ENCODE measurements at regions not wholly inside any gene's neighbourhood (a gene's known extent, or its start where the extent isn't known, plus 50 kb on each side); places are given as distances from the start of the nearest gene placed in this dataset.

GRCh38 chr7:145644426-145645134 lies 472.0 kb upstream of the CNTNAP2 start:
- DNase-seq = no peak

GRCh38 chr7:145643981-145644380 lies 472.6 kb upstream of the CNTNAP2 start:
- no peak for DNase-seq

DNA sequence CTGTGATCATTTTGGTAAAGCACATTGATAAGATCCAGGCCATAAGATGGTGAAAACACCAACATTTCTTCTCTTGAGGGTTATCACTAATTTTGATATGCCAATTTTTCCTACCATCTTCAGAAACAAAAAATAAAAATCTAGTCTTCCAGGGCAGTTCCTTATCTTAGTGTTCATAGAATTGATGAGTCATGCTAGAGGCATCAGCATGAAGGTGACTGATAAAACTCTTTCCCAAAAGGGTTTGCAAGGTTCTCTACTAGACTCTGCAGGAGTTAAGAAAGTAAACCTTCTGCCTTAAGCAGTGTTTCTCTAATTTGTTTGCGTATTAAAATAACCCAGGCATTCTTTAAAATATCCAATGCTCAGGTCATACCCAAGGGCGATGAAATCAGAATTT lies 483.1 kb upstream of the CNTNAP2 start:
- DNase-seq = no peak

- no peak for DNase-seq
Observed at GRCh38 chr7:145624618-145625017, 492.0 kb upstream of the CNTNAP2 start.

- no peak for DNase-seq
Observed at GRCh38 chr7:145605963-145606362, 510.6 kb upstream of the CNTNAP2 start.

- no peak for DNase-seq
Observed at GRCh38 chr7:145599376-145599775, 517.2 kb upstream of the CNTNAP2 start.

GRCh38 chr7:145584401-145584800 lies 532.2 kb upstream of the CNTNAP2 start:
- no peak for DNase-seq

DNA sequence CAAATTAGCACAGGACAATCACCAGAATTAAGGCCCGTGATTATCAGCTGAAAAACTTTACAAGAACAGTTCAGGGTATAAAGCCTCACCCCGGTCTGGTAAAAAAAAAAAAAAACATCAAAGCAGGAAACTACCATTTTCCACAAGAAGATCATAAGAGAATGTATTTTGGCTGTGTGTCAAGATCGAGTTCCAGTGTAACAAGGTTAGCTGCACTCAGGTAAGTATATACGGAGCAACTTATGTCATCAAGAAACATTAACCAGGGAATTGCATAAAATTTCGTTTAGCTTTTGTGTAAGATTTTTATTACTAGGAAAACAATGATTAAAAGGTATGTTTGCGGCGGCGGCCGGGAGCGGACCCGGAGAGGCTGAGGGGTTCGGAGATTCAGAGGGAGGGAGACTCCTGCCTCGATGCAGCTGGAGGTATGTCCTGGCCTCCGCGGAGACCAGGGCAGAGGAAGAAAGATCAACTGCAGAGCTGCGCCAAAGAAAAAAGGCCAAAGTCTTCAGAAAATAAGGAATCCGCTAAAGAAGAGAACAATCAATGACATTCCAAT lies 533.8 kb upstream of the CNTNAP2 start:
- no peak for DNase-seq

DNA sequence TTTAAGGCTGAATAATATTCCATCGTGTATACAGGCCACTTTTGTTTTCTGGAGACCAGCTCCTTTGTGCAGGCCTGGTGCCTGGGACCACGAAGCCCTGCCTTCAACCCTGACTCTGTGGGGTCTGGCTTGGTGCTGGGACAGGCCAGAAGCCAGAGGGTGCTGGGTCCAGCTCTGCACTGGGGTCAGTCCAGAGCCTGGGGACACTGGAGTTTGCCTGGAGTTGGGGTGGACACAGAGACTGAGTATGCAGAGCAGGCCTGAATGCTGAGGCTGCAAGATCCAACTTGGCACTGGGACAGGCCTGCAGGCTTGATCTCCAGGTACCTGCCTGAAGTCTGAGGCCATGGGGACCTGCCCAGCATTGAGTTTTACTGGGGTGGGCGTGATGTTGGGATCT lies 558.8 kb upstream of the CNTNAP2 start:
- DNase-seq = no peak

DNA sequence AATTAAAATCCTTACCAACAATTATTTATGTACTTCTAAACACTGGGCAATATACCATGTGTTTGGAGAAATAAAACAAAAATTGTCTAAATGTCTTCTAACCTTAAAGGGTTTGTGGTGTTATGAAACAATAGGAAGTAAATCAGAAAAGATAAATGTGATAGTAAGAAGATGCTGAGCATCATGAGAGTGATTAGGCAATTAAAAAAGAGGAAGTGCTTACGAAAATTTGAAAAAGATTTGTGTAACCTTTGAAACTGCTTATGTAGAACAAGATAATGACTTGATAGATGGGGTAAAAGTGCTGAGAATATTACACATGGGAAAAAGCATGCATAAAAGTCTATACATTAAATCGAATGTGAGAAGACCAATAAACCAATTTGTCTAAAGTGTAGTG lies 573.4 kb upstream of the CNTNAP2 start:
- DNase-seq = no peak

- DNase-seq = no peak
Observed at GRCh38 chr7:145539910-145540309, 576.7 kb upstream of the CNTNAP2 start.

GRCh38 chr7:145534301-145534700 lies 582.3 kb upstream of the CNTNAP2 start:
- no peak for DNase-seq

- DNase-seq = no peak
Observed at GRCh38 chr7:145520284-145520683, 596.3 kb upstream of the CNTNAP2 start.

DNA sequence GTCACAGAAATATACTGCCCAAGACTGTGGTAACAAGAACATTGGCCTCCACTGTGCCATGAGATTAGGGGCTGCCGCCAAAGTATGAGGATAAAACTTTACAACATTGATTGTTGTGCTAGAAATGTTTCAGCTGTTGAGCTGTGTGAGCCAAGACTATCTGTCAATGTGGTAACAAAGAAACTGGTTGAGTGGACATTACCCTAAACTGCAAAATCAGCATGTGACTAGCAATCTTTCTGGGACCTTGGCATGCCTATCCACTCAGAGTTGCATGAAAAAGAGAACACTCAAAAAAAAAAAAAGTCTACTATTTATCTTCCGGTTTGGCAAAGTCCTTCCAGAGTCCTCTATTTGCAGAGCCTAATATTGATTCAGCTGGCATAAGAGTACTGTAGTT lies 605.6 kb upstream of the CNTNAP2 start:
- no peak for DNase-seq

DNA sequence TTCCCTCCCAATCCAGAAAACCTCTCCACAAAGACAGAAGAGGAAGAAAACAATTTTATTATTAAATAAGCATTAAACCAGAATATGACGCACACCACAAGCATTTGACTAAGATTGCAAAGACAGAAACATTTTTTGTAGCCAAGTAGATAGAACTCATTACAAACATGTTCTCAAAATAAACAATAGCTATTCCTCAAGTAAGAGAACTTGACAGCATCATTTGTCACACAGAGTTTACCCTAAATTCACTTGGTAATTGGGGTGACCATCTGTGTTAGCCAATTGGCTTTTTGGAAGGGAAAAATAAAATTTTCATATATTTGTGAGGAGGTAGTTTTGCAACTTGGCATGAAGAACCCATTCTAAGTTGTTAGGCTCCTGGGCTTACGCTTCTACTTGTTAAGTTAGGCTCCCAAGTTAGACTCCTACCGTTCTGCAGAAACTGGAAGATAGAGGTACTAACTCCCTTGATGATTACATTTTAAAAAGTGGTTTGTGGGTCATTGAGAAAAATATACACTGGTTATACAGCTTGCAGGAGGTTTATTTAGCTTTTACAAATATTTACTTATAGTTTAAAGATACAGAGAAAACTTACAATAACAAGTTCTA lies 618.6 kb upstream of the CNTNAP2 start:
- DNase-seq = no peak

GRCh38 chr7:145490356-145490755 lies 626.2 kb upstream of the CNTNAP2 start:
- no peak for DNase-seq

DNA sequence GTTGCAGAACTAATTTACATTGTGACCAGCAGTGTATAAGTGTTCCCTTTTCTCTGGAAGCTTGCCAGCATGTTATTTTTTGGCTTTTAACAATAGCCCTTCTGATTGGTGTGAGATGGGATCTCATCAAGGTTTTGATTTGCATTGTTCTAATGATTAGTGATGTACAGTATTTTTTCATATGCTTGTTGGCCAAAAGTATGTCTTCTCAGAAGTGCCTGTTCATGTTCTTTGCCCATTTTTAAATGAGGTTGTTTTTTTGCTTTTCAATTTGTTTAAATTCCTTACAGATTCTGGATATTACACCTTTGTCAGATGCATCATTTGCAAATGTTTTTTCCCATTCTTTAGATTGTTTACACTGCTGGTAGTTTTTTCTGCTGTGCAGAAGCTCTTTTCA lies 627.0 kb upstream of the CNTNAP2 start:
- DNase-seq = no peak

DNA sequence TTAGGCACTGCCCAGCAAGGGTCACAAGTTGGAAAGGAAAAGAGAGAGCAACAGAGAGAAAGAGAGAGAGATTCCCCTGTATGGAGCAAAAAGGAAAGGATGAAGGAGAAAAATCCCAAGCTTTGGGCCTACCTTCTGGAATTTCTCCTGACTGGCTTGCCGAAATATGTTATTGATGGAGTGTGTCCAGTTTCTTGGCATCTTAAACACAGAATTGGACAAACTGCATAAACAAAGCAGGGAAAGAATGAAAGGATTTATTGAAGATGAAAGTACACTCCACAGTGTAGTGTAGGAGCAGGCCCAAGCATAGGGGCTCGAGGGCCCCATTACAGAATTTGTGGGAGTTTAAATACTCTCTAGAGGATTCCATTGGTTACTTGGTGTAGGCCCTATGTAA lies 627.8 kb upstream of the CNTNAP2 start:
- DNase-seq = no peak

DNA sequence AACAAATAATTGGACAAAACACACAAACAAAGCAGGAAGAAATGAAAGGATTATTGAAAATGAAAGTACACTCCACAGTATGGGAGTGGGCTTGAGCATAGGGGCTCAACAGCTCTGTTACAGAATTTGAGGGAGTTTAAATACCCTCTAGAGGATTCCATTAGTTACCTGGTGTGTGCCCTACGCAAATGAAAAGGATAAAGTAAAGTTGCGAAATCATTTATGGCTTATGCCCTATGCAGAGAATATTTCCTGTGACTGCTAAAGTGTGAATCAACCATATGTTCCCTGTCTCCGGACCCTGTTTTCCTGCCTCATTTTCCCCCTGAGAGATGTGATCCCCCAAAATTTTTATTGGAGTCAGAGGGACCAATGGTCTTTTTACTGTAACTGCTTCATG lies 634.6 kb upstream of the CNTNAP2 start:
- no peak for DNase-seq

- no peak for DNase-seq
Observed at GRCh38 chr7:145478541-145478940, 638.1 kb upstream of the CNTNAP2 start.

GRCh38 chr7:145474009-145474686 lies 638.3 kb upstream of the TPK1 start:
- DNase-seq = no peak

GRCh38 chr7:145471883-145472282 lies 636.0 kb upstream of the TPK1 start:
- DNase-seq = no peak

- DNase-seq = no peak
Observed at GRCh38 chr7:145464287-145464686, 628.4 kb upstream of the TPK1 start.

DNA sequence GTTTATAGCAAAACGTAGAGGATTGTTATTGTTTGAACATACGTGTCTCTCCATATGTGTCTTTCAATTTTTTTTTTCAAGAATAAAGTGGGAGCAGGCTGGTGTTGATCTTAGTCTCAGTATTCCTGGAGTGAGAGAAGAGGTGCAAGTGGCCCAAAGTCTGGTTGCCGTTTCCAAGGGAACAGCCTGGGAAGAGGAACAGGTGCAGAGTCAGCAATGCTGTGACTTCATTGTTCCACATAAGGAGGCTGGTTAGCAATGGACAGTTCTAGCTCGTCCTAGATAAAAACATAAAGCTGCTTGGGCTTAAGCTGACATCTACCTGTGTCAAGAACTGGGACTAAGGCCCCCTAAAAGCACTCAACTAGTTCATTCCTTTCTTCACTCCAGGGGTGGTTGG lies 626.6 kb upstream of the TPK1 start:
- no peak for DNase-seq

Measured in stimulated activated CD4-positive, alpha-beta T cell treated with anti-CD3 and anti-CD28 coated beads, Interleukin-2, amount 100 ng/mL, for 24 hours (primary cell).